Neural progenitor cell (in vitro differentiated cells): ENCODE measurements at regions not wholly inside any gene's neighbourhood (a gene's known extent, or its start where the extent isn't known, plus 50 kb on each side); places are given as distances from the start of the nearest gene placed in this dataset.

Source experiments
- CTCF ChIP-seq: fragments of 200-600 bp; sonication (generic); IDR thresholded peaks from 2 replicates; pipeline ENCODE4 v1.5.1; 2017; ENCODE audit warnings: antibody characterized with exemption, mild to moderate bottlenecking
- EZH2 ChIP-seq: fragments of 200-600 bp; sonication (generic); IDR thresholded peaks from 2 replicates; pipeline ENCODE4 v1.6.1; 2017; ENCODE audit warnings: antibody characterized with exemption, mild to moderate bottlenecking, moderate library complexity
- EZH2phosphoT487 ChIP-seq: fragments of 200-600 bp; sonication (generic); IDR thresholded peaks from 2 replicates; pipeline ENCODE4 v1.6.1; 2017; ENCODE audit warnings: antibody characterized with exemption

- TF ChIP-seq CTCF (no peak), EZH2phosphoT487 (no peak), EZH2 (no peak)
These were observed 728.5 kb upstream of the NRXN1 start for GRCh38 chr2:51760441-51760840.
